ENCODE measurements at regions not wholly inside any gene's neighbourhood (a gene's known extent, or its start where the extent isn't known, plus 50 kb on each side); places are given as distances from the start of the nearest gene placed in this dataset.

DNA sequence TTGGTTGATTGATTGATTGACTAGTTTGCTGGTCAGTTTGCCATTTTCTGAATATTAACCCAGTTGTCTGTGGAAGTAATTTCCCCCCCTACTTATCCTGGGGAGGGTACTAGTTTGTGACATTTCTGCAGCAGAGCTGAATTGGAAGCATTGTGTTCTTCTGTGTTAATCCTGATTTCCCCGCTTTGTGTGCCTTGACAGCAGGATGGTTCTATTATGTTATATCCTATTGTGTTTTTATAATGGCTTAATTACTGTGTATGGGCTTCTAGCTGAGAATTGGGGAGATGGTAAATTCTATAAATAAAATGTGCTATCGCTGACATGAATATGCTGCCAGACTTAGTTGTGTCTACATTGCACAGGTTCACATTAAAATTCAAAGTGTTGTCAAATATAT is 499.7 kb downstream of the COG6 start:
- DNase-seq (ENCODE audit: low read depth, low spot score): no peak
- H3K27ac ChIP-seq: no peak overlapping the region

GRCh38 chr13:40158218-40158617 is 502.8 kb downstream of the COG6 start:
- DNase-seq (ENCODE audit: low read depth, low spot score): no peak
- no peak overlapping the region for H3K27ac ChIP-seq

- no peak overlapping the region for H3K27ac ChIP-seq
- no peak for DNase-seq (ENCODE audit: low read depth, low spot score)
These were observed 503.3 kb downstream of the COG6 start for GRCh38 chr13:40158757-40159156.

- DNase-seq (ENCODE audit: low read depth, low spot score): no peak
These were observed 504.3 kb downstream of the COG6 start for GRCh38 chr13:40159736-40160135.

GRCh38 chr13:40160618-40161350 is 505.3 kb downstream of the COG6 start:
- no peak overlapping the region for H3K27ac ChIP-seq
- no peak for DNase-seq (ENCODE audit: low read depth, low spot score)

More at GRCh38 chr13:40159736-40160135, 504.3 kb downstream of the COG6 start:
- H3K27ac ChIP-seq: no peak overlapping the region

GRCh38 chr13:40161351-40161810 is 505.1 kb downstream of the FOXO1 start:
- no peak for DNase-seq (ENCODE audit: low read depth, low spot score)
- no peak overlapping the region for H3K27ac ChIP-seq

DNA sequence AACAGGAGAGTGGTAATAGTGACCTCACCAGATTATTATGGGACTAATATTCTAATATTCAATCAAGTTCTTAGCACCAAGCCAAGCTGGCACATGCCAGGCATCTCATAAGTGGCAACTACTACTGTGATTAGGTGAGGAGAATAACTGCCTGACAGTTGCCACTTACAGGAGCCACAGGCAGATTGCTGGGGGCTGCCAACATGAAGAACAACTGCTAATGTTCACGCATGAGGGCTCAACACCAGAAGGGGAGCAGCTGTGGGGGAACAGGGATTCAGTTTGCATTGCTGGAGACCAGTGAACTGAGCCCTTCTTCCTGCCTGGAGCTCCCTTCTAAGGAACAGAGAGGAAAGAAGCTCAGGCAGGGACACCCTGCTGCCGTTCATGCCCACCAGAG is 504.5 kb downstream of the FOXO1 start:
- H3K27ac ChIP-seq: no peak overlapping the region
- no peak for DNase-seq (ENCODE audit: low read depth, low spot score)

GRCh38 chr13:40163066-40164000 is 503.1 kb downstream of the FOXO1 start:
- H3K27ac ChIP-seq: no peak overlapping the region
- DNase-seq (ENCODE audit: low read depth, low spot score): no peak

DNA sequence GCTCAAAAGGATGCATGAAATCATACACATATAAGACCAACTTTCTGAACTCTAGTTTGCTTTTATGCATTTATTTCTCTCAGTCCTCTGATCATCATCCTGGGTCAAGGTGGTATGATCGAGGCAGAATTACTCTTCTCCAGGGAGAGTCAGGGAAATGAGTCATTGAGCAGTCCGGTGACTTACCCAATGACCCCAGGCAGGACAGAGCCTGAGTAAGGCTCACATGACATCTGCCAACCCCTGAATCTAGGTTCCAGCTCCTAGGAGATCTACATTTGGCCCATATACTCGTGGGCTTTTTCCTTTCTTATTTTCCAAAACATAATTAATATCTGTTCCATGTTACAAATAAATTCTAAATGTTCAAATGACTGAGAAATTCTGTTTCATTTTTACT is 502.3 kb downstream of the FOXO1 start:
- no peak overlapping the region for H3K27ac ChIP-seq
- no peak for DNase-seq (ENCODE audit: low read depth, low spot score)

DNA sequence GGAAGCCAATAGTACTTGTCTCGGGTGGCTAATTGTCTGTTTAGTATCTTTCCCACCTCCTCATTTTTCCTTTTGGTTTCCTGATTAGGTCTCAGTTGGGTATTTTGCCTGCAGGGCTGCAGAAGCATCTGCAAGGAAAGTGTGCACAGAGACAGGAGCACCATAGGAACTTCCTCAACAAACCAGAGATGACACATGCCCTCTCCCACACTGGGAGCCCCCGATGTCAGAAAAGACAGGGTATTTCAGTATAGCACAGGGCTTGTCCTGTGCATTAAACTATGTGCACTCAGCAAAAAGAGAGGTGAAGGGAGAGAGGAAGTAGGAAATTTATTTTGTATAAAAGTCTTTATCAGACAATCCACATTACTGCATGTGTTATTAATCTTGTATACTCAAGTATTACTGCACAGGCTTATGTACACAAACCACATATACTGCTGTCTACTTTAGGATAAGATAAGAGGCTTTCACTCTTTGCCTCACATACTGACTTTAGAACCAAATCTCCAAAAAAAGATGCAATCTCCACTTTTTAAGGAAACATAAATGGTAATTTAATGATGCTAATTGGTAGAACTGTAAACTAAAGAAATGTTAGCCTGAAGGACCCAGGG is 501.0 kb downstream of the FOXO1 start:
- no peak overlapping the region for H3K27ac ChIP-seq
- no peak for DNase-seq (ENCODE audit: low read depth, low spot score)

GRCh38 chr13:40167327-40167726 is 499.1 kb downstream of the FOXO1 start:
- DNase-seq (ENCODE audit: low read depth, low spot score): no peak
- H3K27ac ChIP-seq: no peak overlapping the region

GRCh38 chr13:40168425-40169166 is 497.8 kb downstream of the FOXO1 start:
- H3K27ac ChIP-seq: no peak overlapping the region
- no peak for DNase-seq (ENCODE audit: low read depth, low spot score)

DNA sequence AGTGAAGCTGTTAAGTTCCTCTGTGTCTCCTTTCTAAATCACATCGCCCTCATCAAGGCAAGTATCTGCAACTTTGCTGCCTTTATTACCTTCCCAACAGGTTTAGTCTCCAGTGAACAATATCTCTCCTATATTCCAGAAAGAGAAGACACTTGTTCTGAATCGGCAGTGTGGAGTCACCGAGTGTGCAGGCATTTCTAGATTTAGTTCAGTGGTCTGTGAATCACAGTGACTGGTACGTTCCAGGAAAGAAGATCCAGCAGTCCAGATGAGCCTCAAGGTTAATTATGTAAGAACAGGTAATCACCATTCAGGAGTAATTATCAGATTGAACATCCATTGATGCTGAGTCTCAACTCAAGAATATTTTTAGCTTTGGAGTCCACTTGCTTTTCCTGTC is 497.0 kb downstream of the FOXO1 start:
- H3K27ac ChIP-seq: peak overlapping the region; percentile 1
- no peak for DNase-seq (ENCODE audit: low read depth, low spot score)

DNA sequence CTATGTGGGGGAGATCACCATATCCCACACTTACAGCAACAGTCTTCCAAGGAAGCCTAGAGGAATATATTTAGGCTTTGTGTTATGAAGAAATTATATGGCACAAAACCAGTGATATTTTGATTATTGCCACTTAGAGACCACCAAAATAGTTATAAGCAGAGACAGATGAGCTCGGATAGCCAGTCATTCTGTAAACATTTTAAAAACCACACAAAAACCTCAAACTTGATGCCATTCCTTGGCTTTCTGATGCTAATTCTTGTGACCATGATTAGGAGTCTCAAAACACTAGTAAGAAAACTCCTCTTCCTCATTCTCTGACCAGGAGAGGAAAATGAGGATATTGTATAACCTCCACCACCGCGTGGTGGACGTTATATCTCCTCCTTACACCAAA is 496.4 kb downstream of the FOXO1 start:
- peak overlapping the region; percentile 45 for H3K27ac ChIP-seq
- no peak for DNase-seq (ENCODE audit: low read depth, low spot score)

DNA sequence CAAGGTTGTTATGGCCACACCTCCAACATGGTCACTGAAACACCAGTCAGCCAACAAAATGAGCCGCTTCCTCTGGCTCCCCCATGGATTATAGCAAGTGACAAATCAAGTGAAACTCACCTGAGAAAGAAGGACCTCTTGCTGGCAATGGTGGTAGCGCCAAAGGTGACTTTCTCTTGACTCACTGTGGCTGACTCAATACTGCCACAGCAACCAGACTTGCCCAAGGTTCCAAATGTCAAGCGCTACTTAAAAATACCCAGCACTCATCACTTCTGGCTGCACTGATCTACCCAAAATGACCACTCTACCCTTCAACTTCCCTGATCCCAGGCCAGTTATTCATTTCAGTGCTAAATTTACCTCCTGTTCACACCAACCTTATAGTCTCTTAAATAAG is 495.5 kb downstream of the FOXO1 start:
- peak overlapping the region; percentile 45 for H3K27ac ChIP-seq
- DNase-seq (ENCODE audit: low read depth, low spot score): peak; percentile 68

DNA sequence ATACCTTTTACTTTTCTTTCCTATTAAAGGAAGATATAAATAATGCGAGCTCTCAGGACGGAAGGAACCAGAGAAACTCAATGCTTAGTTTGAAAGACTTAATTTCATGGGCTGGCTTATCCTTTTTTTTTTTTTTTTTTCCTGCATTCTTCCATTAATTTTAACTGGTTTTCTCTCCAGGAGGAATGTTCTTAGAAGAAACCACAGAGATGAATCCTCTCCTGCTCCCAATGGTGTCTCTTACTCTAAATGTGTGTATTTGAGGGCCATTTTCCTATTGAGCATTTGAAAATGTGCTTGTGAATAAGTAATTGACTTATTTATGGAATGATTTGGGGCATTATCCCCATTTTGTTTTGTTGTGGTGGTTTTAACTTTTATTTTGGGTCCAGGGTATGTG is 494.9 kb downstream of the FOXO1 start:
- H3K27ac ChIP-seq: peak overlapping the region; percentile 45
- DNase-seq (ENCODE audit: low read depth, low spot score): no peak

DNA sequence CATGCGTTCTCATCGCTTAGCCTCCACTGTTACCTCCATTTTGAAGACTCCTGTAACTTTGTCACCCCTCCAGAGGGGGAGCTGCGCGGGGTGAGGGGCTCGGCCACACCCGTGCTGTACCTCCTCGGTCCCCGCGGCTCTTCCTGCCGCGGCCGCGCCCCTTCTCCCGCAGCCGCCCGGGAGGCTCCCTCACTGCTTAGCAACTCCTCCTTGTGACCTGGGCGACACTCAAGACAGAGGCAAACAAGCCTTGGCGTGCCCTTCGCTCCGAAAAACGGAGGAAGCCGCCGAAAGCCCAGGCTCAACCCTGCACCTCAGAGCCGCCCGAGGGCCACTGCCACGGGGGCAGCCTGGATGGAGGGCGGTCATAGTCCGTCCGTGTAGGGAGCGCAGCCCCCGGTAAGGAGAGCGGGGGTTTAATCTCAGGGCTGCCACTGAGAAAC is 494.3 kb downstream of the FOXO1 start:
- peak overlapping the region; percentile 45 for H3K27ac ChIP-seq
- DNase-seq (ENCODE audit: low read depth, low spot score): no peak

- no peak for DNase-seq (ENCODE audit: low read depth, low spot score)
- H3K27ac ChIP-seq: no peak overlapping the region
These were observed 493.6 kb downstream of the FOXO1 start for GRCh38 chr13:40172878-40173277.

GRCh38 chr13:40175639-40176038 is 490.8 kb downstream of the FOXO1 start:
- H3K27ac ChIP-seq: no peak overlapping the region
- DNase-seq (ENCODE audit: low read depth, low spot score): no peak

GRCh38 chr13:40176242-40176641 is 490.2 kb downstream of the FOXO1 start:
- H3K27ac ChIP-seq: no peak overlapping the region
- DNase-seq (ENCODE audit: low read depth, low spot score): no peak
